HEK293 (cell line): ENCODE measurements at regions not wholly inside any gene's neighbourhood (a gene's known extent, or its start where the extent isn't known, plus 50 kb on each side); places are given as distances from the start of the nearest gene placed in this dataset.

ENCODE experiments used
- CTCF ChIA-PET: fragments of 350-600 bp; formaldehyde crosslinking; extraction: SDS; loops from one replicate; lab custom pipeline; 2021; ENCODE audit warnings: antibody characterized with exemption; lab: Yijun Ruan, JAX
- POLR2A ChIA-PET: fragments of 300-600 bp; formaldehyde crosslinking; extraction: SDS; loops from one replicate; lab custom pipeline; 2020; ENCODE audit warnings: antibody characterized with exemption, inconsistent platforms; lab: Yijun Ruan, JAX
- H3K27ac ChIP-seq: fragments of 200-500 bp; sonication (Bioruptor generic); 2 replicates; pipeline ENCODE4 v1.5.1; 2014; ENCODE audit warnings: low read depth, low read length, control low read depth, inconsistent platforms; ENCODE audit errors: extremely low read depth
- H3K36me3 ChIP-seq, 2 experiments: fragments of 200-500 bp in 1 of 2; sonication (Bioruptor generic) in 1 of 2; 1 replicate in 1 of 2; 2 replicates in 1 of 2; pipeline ENCODE4 v1.5.1; 2014 to 2017; ENCODE audit warnings: inconsistent platforms in 2 of 2, low read length in 2 of 2; ENCODE audit not compliant: control insufficient read depth in 2 of 2, insufficient read depth in 1 of 2
- H3K4me1 ChIP-seq: fragments of 200-500 bp; sonication (Bioruptor generic); 2 replicates; pipeline ENCODE4 v1.5.1; 2014; ENCODE audit warnings: mild to moderate bottlenecking, low read length, inconsistent platforms; ENCODE audit not compliant: control insufficient read depth, insufficient read depth
- H3K4me3 ChIP-seq: 2 replicates; pipeline ENCODE4 v1.5.1; 2011; ENCODE audit warnings: low read depth, mild to moderate bottlenecking, control low read depth, low read length, moderate library complexity
- H3K9me3 ChIP-seq: fragments of 200-500 bp; sonication (Bioruptor generic); 2 replicates; pipeline ENCODE4 v1.5.1; 2014; ENCODE audit warnings: low read depth, low read length, inconsistent platforms; ENCODE audit not compliant: control insufficient read depth, insufficient read depth
- ZSCAN18 ChIP-seq: fragments of 450-650 bp; formaldehyde crosslinking; IDR thresholded peaks from 2 replicates; pipeline ENCODE4 v1.5.1; 2016; ENCODE audit warnings: missing biosample characterization, missing genetic modification characterization
- TF ChIP-seq, protein P1 (sequence below): fragments of 450-650 bp; formaldehyde crosslinking; IDR thresholded peaks from 2 replicates; pipeline ENCODE4 v1.5.1; 2016; ENCODE audit warnings: missing biosample characterization, missing genetic modification characterization, low read depth

DNA sequence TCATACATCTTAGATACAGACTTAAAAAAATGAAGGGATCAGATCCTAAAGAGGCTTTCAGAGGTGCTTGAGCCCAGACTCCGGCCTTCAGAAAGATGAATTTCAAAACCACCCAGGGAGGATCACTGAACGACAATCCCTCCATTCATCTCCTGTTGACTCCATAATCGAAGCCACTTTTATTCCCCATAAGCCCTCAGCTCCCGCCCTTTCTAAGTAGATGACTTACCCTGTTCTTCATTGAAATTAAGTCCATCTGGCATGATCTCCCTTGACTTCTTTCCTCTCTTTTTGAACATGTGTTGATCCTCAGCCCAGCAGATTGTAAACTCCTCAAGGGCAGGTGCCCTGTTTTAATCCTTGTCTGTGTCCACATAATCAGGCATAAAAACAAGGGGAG is 50.8 kb upstream of the ASTN2 start (continued):
- TF ChIP-seq, protein P1, sequence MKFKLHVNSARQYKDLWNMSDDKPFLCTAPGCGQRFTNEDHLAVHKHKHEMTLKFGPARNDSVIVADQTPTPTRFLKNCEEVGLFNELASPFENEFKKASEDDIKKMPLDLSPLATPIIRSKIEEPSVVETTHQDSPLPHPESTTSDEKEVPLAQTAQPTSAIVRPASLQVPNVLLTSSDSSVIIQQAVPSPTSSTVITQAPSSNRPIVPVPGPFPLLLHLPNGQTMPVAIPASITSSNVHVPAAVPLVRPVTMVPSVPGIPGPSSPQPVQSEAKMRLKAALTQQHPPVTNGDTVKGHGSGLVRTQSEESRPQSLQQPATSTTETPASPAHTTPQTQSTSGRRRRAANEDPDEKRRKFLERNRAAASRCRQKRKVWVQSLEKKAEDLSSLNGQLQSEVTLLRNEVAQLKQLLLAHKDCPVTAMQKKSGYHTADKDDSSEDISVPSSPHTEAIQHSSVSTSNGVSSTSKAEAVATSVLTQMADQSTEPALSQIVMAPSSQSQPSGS (tag by site-specific recombination), result no peak

DNA sequence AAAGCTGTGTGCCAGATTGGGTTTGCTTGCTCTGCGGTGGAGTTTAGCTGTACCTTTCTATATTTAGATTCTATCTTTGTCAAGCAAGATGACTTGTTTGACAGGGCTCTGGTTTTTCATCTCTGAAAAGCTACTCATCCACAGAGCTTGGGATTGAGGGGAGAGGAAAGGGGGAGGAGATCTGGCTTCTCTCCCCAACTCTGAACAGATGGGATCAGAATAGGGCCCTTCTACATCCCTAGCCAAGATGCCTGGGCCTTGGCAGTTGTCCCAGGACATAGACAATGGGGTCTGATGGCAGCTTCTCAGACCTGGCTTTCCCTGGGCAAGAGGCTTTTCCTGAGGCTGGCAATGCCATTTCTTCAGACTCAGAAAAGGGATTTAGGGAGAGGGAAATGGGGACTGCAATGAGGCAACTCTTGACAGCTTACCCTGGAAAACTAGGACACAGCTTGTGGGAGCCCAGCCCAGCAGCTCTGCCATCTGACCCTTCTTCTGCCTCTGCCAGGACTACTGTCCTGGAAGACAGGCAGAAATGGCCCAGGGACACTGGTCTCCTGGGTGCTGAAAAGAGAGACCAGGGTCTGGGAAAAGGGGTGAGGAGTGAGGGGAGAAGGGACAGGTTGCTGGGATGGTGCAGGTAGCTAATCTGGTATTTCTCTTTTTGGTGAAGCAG is 50.2 kb upstream of the ASTN2 start:
- H3K4me3 ChIP-seq, result no peak overlapping the region
- no peaks in the 10 kb centered on the region for H3K4me1 ChIP-seq
- no peaks in the 10 kb centered on the region for H3K9me3 ChIP-seq
- POLR2A ChIA-PET, result no interaction called here
- H3K36me3 ChIP-seq, result no peaks in the 10 kb centered on the region
- CTCF ChIA-PET, result no interaction called here
- no peak overlapping the region for H3K27ac ChIP-seq
- TF ChIP-seq ZSCAN18, result no peak
